ENCODE measurements at regions not wholly inside any gene's neighbourhood (a gene's known extent, or its start where the extent isn't known, plus 50 kb on each side); places are given as distances from the start of the nearest gene placed in this dataset.
"Not testable (repeated sequence)": the region's sequence is repeated elsewhere in the genome, so short reads cannot be mapped to it uniquely, and the experiment has no call there.

- DNase-seq = no peak
Observed at GRCh38 chr5:40453689-40454088, 226.0 kb upstream of the PTGER4 start.

- no peak for DNase-seq
Observed at GRCh38 chr5:40452874-40453624, 226.7 kb upstream of the PTGER4 start.

GRCh38 chr5:40447438-40447837 is 232.3 kb upstream of the PTGER4 start:
- no peak for DNase-seq

- DNase-seq = no peak
Observed at GRCh38 chr5:40446910-40447309, 232.8 kb upstream of the PTGER4 start.

GRCh38 chr5:40442346-40442745 is 237.4 kb upstream of the PTGER4 start:
- no peak for DNase-seq

- DNase-seq = no peak
Observed at GRCh38 chr5:40441733-40442132, 238.0 kb upstream of the PTGER4 start.

- no peak for DNase-seq
Observed at GRCh38 chr5:40440746-40441145, 239.0 kb upstream of the PTGER4 start.

GRCh38 chr5:40439103-40439502 is 240.6 kb upstream of the PTGER4 start:
- DNase-seq = not testable (repeated sequence)

GRCh38 chr5:40438646-40439045 is 241.1 kb upstream of the PTGER4 start:
- not testable (repeated sequence) for DNase-seq

GRCh38 chr5:40437452-40437861 is 242.3 kb upstream of the PTGER4 start:
- DNase-seq = no peak

- DNase-seq = no peak
Observed at GRCh38 chr5:40436535-40437237, 243.0 kb upstream of the PTGER4 start.

GRCh38 chr5:40435706-40436105 is 244.0 kb upstream of the PTGER4 start:
- not testable (repeated sequence) for DNase-seq

GRCh38 chr5:40432836-40433235 is 246.9 kb upstream of the PTGER4 start:
- DNase-seq = no peak

- DNase-seq = no peak
Observed at GRCh38 chr5:40431734-40432133, 248.0 kb upstream of the PTGER4 start.

- no peak for DNase-seq
Observed at GRCh38 chr5:40430101-40430710, 249.5 kb upstream of the PTGER4 start.

GRCh38 chr5:40429258-40430100 is 250.2 kb upstream of the PTGER4 start:
- DNase-seq = no peak

- no peak for DNase-seq
Observed at GRCh38 chr5:40428815-40429214, 250.9 kb upstream of the PTGER4 start.

- DNase-seq = no peak
Observed at GRCh38 chr5:40428126-40428525, 251.6 kb upstream of the PTGER4 start.

- not testable (repeated sequence) for DNase-seq
Observed at GRCh38 chr5:40417046-40417810, 262.5 kb upstream of the PTGER4 start.

- DNase-seq = no peak
Observed at GRCh38 chr5:40416588-40416987, 263.1 kb upstream of the PTGER4 start.

- no peak for DNase-seq
Observed at GRCh38 chr5:40416098-40416497, 263.6 kb upstream of the PTGER4 start.

- DNase-seq = no peak
Observed at GRCh38 chr5:40414922-40415321, 264.8 kb upstream of the PTGER4 start.
